NK-92 (cell line): ENCODE measurements at regions not wholly inside any gene's neighbourhood (a gene's known extent, or its start where the extent isn't known, plus 50 kb on each side); places are given as distances from the start of the nearest gene placed in this dataset.

Experiments used
- DNase-seq: peaks from one replicate; lab custom pipeline; 2025; ENCODE audit not compliant: unreplicated experiment; lab: John Stamatoyannopoulos, UW

- no peak for DNase-seq
Observed at GRCh38 chr5:42898760-42899159, 87.1 kb upstream of the SELENOP start.

DNA sequence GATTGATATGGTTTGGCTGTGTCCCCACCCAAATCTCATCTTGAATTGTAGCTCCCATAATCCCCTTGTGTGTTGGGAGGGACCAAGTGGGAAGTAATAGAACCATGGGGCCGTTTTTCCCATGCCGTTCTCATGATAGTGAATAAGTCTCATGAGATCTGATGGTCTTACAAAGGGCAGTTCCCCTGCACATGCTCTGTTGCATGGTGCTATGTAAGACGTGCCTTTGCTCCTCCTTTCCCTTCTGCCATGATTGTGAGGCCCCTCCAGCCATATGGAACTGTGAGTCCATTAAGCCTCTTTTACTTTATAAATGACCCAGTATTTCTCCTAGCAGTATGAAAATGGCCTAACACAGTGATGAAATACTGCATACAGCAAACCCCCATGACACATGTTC, 84.8 kb upstream of the SELENOP start:
- DNase-seq: no peak

GRCh38 chr5:42894057-42894456, 82.4 kb upstream of the SELENOP start:
- DNase-seq: no peak

GRCh38 chr5:42889311-42889933, 77.7 kb upstream of the SELENOP start:
- DNase-seq: no peak

DNA sequence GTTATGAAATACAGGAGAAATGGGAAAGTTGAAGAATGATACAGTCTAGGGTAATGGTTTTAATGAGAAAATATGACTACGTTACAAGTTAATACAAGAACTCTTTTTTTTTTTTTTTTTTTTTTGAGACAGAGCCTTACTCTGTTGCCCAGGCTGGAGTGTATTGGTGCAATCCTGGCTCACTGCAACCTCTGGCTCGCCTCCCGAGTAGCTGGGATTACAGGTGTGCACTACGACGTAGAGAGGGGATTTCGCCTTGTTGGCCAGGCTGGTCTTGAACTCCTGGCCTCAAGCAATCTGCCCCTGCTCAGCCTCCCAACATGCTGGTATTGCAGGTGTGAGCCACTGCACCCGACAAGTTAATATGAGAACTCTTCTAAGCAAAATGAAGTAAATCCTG, 77.1 kb upstream of the SELENOP start:
- DNase-seq: no peak

GRCh38 chr5:42887575-42887974, 75.9 kb upstream of the SELENOP start:
- DNase-seq: no peak

DNA sequence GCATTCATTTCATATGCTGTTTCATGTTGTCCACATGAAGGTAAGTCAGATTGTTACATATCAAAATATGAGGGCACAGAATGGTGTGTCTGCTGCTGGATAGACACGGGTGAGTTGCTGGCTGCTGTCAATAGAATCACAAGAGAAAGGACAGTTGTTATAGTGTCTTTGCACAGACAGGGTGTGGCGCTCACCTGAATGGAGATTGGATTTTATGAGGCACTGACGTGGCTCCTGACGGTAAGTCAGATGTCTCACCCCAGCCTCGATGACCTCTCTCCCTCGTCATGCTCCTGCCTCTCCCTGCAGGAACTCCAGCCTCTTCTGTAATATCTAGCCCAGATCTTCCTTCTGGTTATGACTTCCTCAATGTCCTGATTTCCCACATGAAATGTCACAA, 75.4 kb upstream of the SELENOP start:
- no peak for DNase-seq

GRCh38 chr5:42886635-42887034, 74.9 kb upstream of the SELENOP start:
- DNase-seq: no peak

DNA sequence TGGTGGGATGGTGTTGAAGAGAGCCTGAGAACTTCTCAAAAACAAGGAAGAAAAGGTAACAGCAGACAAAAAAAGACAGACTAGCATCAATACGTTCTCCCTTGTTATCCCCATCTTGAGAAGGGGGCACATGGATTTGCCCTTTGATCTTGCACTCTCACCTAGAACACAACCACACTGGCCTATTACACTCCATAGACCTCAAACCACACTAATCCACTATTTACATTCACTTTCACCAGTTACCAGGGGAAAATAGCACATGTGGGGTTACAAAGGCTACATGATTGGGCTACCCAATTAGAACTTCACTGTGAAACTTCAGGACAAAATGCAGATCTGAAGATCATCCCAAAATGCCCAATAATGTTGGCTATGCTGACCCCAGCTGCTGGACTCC, 72.6 kb upstream of the SELENOP start:
- DNase-seq: no peak

DNA sequence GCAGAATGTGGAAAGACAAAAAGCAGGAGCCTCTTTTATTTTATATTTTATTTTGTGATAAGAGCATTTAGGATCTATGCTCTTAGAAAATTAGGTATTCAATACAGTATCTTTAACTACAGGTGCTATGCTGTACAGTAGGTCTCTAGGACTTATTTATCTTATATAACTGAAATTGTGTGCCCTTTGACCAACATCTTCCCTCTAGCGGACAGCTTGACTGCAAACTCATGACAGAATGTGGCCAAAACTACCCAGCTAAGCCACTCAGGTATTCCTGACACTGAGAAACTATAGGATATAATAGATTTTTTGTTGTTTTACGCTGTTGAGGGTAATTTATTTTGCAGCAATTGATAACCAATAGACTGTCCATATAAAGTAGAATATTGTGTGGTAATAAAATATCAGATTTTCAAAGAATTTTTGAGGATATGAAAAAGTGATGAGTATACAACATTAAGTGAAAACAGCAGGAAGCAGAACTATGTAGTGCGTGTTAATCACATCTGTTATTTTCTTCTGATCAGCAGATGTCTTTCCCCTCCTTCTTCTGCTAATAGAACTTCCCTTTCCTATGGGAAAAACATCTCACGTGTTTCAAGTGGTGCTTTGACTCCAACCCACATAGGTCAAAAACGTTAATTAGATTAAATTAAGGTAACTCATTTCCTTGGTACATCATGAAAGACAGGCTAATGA, 69.9 kb upstream of the SELENOP start:
- DNase-seq: no peak

GRCh38 chr5:42880496-42881150, 68.9 kb upstream of the SELENOP start:
- no peak for DNase-seq

- DNase-seq: no peak
Observed at GRCh38 chr5:42879291-42879690, 67.6 kb upstream of the SELENOP start.

DNA sequence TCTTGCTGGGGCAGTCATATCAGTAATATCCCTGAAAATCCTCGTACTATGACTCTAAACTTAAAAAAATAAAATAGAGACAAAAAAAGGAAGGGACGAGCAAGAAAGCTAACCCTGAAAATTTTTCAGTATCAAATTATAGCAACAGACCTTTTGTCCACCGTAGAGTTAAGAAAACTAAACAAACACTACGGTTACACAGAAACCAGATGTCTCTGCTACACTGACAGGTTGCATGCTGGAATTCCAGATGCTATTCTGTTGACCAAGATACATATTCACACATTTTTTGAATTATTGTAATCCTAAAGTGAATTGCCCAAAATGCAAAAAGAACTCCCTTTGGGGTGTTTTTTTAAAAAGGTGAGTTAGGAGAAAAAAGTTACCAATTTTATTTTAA, 66.9 kb upstream of the SELENOP start:
- no peak for DNase-seq

DNA sequence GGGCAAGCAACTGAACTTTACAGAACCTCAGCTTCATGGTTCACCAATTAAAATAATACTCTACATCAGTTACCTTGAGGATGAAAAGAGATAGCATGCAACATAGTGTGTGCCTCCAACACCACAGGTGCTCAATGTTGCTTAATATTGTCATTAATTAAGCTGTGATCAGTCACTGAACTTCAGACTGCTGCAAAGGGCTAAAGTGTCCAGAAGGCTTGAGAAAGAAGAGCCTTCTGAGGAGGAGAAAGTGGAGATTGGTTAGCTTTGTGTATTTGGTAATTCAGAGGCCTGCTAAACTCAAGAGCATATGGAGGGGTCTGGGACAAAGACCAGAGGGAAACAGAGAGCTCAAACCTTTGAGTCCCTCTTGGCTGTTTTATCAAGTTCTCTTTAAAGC, 66.3 kb upstream of the SELENOP start:
- DNase-seq: no peak

DNA sequence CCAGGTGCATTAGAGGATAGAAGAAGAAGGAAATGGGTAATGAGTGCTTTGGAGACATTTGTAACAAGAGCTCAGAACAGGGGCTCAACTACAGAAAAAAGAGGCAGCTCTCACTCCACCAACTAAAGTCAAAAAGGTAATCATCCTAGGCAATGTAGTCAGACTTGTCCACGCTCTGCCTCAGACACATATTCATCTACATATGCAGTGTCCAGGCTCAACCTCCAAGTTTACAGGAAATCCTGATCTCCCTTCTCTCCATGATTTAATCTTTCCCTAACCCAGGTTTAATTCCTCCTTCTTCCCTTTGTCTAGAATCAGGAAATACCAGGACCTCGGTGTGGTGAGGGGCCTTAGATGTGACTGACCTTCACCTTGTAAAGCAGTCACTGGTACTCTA, 65.7 kb upstream of the SELENOP start:
- DNase-seq: no peak

DNA sequence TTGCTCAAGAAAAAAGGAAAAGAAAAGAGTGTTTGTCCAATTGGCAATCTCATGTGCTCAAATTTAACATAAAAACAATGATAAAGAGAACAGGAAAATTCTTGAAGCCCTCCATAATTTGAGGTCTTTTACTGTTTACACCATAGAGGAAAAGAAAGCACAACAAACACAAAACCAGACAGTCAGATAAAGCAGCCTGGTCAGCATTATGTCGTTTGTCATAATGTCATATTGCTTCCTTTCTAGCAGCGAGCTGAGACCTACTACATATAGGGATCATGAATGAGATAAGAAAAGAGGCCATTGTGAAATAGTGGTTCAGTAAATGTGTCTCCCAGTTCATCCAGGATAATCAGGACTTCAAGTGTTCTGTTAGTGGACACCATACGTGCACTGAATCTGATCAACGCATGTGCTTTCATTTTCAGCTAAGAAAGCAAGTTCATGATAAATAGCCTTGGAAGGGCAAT, 64.7 kb upstream of the SELENOP start:
- no peak for DNase-seq

DNA sequence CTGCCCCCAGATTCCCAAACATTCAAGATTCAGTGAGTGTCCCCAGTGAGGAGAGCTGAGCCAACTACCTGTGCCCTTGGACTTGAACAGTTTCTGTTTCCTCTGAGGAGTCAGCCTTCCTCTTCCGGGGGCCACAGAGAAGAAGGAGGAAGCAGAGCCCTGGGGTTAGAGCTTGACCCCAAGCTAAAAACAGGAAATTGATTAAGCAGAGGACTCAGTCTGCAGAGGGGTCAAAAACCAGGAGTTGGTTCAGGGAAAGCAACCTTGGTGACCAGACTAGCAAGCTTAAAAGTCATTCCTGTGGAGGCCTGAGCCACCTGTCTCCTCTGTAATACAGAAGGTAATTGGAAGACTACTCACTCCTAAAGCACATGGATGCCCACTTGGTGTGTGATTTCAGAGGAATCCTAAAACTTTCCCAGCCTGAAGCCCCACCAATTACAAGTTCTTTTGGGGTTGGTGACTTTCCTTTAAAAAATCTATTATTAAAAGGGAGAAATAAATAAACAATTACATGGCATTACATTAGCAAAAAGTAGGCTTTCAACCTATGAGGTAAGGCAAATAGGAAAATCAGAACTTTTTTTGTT, 64.2 kb upstream of the SELENOP start:
- no peak for DNase-seq

DNA sequence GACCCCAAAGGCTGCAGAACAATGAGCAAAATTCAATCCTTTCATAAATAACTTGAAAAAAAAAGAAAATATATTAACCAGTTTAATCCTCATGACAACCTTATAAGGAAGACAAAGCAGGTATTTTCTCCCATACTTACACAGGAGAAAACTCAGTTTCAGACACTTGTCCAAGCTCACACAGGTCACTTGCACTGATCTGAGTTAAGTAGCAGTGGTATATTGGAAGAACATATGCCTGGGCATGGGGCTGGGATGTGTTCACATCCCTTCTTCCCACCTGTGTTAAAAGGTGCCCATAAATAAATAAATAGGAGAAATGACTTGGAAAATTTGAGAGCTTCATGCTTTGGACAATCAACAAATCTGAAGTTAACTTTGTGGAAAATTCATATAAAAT, 63.5 kb upstream of the SELENOP start:
- no peak for DNase-seq

DNA sequence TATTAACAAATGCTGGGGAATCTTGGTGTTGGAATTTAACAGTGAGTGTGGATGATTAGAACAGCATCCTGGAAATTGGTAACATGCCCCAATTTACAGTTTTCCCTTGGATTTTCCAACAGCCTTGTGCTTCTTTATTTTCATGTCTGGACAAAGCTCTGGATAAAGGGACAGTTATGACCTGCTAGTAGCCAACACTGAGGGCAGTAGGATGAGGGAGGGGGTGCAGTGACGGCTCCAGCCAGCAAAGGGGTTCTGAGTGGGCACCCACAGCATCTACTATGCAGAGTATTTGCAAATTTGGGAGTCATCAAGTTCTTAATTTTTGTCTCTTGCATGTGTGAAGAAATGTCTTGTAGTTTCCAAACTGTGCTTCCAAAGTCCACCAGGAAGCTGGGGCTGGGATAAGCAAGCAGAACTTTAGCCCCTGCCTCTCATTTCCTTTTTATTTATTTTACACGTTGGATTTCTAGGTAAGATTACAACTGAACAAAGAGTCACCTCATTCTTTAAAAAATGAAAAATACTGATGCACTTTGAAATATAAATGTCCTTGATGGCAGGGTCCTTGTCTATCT, 63.0 kb upstream of the SELENOP start:
- no peak for DNase-seq

- no peak for DNase-seq
Observed at GRCh38 chr5:42872865-42873264, 61.2 kb upstream of the SELENOP start.

DNA sequence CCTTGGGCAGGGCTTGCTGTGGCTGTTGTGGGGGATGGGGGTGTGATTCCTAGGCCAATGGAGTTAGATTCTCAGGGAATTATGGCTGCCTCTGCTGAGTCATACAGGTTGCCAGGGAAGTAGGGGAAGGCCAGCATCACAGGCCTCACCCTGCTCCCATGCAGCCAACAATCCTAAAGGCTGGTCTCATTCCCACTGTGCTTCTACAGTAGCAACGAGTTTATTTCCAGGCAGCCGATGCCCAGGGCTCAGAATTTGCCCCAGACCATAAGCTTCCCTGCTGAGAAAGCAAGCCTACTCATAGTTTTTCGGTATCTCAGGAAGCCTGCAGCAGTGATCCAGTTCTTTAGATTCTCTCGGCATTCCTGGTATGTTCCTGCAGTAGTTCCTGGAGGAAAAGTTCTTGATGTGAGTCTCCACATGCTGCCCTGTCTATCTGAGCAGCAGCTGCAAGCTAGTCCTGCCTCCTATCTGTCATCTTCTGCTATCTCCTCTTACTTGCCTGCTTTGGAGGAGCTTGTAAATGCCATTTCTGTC, 59.3 kb upstream of the SELENOP start:
- DNase-seq: no peak
